PC-9 (cell line): ENCODE measurements at regions not wholly inside any gene's neighbourhood (a gene's known extent, or its start where the extent isn't known, plus 50 kb on each side); places are given as distances from the start of the nearest gene placed in this dataset.

Experiments used
- EZH2 ChIP-seq: fragments of 200-600 bp; sonication (generic); IDR thresholded peaks from 2 replicates; pipeline ENCODE4 v1.8.0; 2017; ENCODE audit warnings: antibody characterized with exemption, low read depth
- TF ChIP-seq, protein P1 (sequence below): fragments of 200-600 bp; sonication (generic); conservative IDR thresholded peaks from 2 replicates; pipeline ENCODE4 v1.6.1; 2017; ENCODE audit warnings: mixed run types, antibody characterized with exemption, mild to moderate bottlenecking, moderate library complexity

GRCh38 chr14:85060121-85060520, 469.8 kb upstream of the FLRT2 start:
- TF ChIP-seq, protein P1, sequence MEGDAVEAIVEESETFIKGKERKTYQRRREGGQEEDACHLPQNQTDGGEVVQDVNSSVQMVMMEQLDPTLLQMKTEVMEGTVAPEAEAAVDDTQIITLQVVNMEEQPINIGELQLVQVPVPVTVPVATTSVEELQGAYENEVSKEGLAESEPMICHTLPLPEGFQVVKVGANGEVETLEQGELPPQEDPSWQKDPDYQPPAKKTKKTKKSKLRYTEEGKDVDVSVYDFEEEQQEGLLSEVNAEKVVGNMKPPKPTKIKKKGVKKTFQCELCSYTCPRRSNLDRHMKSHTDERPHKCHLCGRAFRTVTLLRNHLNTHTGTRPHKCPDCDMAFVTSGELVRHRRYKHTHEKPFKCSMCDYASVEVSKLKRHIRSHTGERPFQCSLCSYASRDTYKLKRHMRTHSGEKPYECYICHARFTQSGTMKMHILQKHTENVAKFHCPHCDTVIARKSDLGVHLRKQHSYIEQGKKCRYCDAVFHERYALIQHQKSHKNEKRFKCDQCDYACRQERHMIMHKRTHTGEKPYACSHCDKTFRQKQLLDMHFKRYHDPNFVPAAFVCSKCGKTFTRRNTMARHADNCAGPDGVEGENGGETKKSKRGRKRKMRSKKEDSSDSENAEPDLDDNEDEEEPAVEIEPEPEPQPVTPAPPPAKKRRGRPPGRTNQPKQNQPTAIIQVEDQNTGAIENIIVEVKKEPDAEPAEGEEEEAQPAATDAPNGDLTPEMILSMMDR = no peak
- TF ChIP-seq EZH2 = no peak
